ENCODE measurements at regions not wholly inside any gene's neighbourhood (a gene's known extent, or its start where the extent isn't known, plus 50 kb on each side); places are given as distances from the start of the nearest gene placed in this dataset.

DNA sequence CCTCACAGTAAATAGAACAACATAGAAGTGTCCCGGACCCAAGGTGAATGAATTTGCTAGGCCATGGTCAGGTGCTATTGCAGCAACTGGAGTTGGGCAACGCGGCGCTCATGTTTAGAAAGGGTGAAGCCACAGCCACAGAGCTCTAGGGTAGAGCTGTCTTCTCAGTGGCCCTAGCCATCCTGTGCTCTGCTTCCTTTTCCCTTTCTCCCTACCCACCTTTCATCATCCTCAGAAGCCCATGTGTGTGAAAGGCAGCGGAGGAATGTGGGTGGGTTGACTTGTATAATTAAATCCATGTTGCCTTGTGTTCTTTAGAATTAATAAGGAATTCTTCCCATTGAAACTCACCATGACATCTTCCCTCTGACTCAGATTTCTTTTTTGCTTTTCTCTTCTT lies 336.7 kb downstream of the OSR1 start:
- TF ChIP-seq CTCF (IDR thresholded peaks at IDR 0.05; ENCODE audit: low read depth, low read length, poor library complexity, severe bottlenecking), result no peak
- no peak for TF ChIP-seq EZH2phosphoT487 (IDR thresholded peaks at IDR 0.05; ENCODE audit: borderline replicate concordance, low read length)

Measured in DOHH2 (cell line).